DMS53 (cell line): ENCODE measurements at regions not wholly inside any gene's neighbourhood (a gene's known extent, or its start where the extent isn't known, plus 50 kb on each side); places are given as distances from the start of the nearest gene placed in this dataset.

ENCODE experiments used
- DNase-seq: peaks from one replicate; lab custom pipeline; 2025; lab: John Stamatoyannopoulos, UW

DNA sequence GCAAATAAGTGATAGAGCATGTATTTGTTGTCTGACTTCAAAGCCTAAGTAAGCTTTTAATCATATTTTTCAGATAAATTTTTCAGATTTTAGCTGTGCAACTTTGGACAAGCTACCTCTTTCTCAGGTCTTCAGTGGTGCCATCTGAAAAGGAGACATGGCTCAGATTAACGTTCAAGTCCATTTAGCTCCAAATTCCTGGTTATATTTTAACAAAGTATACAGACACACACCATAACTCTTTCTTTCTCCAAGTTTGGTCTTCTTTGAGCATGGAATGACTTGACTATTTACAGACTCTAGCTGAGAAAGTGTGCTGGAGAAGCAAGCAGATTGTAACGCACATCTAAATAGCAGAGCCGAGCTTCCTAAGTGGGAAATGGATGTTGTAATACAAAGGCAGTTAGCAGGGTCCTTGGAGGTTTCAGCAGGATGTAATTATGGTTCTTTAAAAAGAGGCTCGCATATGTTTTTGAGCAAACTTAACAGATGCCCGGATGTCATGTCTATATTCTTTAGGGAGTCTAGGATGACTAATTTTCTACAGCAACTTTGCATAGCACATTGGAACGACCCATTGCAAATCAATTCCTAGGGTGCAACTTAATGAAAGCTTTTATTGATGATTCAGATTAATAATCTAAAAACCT is 128.1 kb upstream of the E2F8 start:
- no peak for DNase-seq

DNA sequence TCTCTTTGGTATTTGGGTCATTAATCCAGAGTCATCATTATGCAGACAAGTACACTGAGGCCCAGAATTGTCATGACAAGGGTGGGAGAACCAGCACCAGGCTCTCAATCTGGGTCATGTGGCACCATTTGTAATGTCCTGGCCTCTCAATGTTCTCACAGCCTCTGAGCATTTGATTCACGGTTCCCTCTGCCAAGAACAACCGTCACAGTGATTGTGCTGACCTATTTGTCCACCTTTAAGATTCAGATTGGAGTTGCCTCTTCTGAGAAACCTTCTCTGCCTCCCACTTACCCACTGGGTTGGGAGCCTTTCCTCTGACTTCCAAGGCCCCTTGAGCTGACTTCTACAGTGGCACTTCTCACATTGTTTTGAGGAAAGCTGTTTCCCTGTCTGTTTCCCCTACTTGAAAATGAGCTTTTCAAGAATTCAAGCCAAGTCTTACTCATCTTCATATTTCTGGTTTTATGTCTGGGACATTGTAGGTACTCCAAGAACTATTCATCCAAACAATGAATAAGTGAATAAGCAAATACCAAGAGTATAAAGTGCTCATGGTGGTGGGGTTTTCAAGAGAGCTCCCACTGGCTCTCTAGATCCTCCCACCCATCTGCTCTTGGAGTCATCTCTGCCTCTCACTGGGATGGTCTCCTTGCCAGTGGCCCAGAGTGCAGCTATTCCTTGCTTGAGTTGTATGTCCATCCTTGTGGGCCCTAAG is 126.4 kb upstream of the E2F8 start:
- peak; percentile 44 for DNase-seq

DNA sequence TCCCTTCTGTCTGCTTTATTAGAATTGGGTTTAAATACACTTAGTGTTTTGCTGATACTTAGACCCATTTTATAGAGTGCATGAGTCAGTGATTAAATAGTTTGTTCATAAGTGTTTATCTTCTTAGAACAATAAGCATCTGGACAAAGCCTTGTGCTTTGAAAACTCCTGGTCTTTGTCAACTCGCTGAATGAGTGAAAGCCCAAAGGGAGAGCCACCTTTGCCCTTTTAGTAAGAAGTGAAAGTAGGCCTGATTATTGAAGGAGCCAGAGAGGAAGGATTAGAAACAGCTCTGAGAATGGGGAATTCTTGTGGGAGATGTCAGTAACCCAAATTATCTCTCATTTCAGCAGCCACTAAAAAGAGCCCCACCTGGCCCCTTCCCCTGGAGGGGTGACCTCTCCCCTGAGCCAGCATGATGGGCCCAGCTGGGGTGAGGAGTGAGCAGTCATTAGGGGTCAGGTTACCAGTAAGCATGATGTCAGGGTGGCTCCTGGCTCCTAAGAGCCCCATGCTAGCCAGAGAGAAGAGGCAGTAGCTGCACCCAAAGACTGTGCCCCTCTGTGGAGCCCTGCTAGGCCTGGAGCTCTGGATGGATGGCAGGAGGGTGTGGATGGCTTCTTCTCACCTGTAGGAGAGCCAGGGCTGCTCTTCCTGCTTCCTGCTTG is 125.1 kb upstream of the E2F8 start:
- peak; percentile 78 for DNase-seq

DNA sequence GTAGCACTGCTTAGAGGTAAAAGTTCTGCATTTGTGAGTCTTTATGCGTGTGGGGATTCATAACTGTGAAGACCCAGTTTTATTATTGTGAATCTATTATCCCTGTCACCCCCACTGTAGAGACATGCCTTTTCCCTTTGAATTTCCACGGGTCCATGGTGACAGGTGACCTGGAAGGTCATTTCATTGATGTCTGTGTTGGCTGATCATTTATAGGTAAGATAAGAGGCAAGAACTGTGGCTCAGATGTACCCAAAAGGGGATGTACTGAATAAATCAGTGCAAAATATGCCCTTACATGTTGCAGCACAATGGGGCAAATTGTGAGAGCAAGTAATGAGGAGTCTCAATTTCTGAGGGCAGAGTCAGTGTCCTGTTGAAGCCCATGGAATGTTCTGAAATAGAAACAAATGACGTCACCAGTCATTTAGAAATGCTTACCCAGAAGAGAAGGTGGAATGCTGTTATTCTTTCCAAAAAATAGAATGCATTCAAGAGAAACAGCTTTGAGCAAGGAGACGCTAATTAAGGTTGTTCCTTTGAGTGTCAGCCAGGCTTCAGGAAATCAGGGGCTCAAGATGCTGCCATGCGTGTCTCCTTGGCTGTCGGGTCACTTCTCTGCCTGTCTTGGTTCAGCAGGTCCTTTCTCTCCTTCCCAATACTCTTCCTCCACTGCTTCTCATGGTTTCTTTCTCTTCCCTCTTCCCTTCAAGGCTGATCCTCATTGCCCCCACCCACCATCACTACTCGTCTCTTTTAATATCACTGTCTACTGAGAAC is 118.7 kb upstream of the E2F8 start:
- no peak for DNase-seq

DNA sequence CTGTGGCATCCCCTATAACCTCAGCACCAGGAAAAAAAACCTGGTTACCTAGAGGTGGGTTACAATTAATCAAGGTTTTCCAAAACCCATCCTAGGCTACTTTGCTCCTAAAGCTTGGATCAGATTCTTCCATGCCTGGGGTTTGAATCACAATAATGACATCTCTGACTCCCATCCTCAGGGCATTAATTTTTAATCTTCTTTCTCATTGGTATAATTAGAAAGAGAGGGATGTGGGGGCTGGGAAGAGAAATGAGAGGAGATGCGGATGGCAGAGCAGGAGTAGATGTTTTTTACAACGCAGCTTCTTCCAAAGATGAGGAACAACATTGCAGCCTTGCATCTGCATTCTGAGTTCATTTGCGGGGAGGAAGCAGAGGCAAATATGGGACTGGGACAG is 117.2 kb upstream of the E2F8 start:
- DNase-seq: no peak

DNA sequence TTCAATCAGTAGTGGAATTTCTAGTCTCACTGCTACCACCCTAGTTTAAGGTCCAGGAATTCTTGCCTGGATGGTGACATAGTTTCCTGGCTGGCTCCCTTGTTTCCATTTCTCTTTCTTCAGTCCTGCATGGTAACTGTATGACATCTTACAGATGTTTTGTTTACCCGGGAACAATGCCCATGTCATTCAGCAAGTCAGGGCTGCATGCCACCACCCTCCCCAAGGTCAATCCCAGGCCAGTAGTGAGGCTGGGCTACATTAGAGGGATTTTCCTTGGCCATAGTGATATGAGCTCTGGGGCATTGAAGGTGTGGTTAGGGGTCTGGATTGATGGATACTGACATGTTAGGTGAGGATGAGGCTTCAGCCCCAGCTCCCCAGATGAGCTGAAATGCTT is 114.9 kb upstream of the E2F8 start:
- no peak for DNase-seq

DNA sequence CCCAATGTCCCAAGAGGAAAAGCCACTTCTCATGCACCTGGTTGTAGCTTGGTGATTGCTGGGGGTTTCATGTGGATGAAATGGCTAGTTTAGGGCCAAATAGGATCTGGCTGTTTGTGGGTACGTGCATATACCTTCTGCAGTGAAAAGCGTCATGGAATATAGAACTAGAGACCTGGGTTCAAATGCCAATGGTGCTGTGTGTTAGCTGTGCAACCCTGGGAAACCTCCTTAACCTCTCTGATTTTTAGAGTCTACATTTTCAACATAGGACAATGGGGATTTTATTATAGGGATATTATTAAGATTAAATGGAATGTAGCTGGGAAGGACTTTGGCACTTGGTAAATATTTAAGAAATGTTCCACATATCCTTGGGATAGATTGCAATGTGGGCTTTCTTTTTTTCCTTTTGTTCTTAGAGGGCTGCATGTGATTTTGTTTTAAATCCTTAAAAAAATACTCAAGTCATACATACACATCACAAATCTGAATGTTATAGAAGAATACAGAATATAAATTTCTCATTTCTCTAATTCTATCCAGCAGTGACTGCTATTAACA is 112.6 kb upstream of the E2F8 start:
- DNase-seq: no peak

DNA sequence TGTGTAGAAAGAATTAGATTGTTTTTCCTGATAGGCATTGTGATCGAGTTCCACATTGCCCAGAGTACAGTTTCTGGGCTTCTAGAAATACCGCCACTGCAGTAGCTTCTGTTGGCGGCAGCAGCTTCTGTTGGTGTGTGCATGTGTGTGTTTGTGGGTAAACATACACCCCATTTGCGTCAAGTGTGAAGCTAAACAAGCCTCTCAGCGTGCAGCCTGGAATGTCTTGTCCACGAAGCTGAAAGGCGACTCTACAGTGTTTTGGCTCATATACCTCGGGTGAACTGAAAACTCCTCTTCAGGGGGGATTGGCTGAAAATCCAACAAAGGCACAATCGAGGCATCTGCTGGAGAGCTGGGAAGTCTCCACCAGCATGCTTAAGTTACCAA is 112.0 kb upstream of the E2F8 start:
- DNase-seq: no peak

DNA sequence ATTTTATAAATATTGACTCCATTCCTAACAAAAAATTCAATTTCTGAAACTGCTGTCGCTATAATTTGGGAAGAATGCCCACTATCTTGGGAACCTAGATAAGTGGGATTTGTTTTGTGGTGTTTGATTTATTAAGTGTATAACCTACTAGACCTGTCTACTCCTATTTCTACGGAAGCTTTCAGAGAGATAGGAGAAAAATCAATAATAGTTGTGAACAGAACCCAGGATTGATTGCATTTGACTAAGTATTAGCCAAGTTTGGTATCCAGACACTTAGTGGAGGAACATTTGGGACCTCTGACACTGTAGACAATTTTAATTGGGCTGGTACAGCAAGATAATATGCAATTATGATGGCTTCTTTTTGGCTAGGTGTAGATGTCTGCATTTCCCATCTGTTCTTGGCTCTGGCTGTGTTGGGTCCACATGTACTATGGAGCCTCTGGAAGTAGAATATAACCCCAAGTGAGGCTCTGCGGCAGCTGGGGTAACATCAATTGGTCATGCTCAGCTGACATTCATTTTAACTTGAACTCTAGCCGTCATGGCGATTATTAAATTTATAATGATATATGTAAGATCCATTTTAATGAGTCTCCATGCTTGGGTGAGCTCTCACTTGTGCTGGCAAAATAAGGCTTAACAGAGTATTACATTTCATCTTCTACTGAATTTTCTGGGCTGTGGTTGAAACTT is 111.5 kb upstream of the E2F8 start:
- no peak for DNase-seq

DNA sequence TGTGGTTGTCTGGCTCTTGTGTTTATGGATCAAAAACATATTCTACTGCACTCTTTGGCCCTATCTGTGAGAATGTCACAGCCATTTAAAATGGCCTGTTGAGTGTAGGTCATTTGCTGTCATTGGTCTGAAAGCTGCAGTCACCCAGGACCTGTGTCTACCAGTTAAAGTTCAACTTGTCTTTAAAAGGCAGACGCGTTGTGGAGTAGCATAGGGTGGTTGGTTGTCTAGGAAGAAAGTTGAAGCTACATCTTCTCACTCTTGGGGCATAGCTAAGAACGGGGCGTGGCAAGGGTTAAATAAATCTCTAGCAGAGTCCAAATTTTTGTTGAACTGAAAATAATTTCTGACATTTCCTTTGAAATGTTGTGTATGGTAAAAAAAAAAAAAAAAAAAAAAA is 110.7 kb upstream of the E2F8 start:
- no peak for DNase-seq

DNA sequence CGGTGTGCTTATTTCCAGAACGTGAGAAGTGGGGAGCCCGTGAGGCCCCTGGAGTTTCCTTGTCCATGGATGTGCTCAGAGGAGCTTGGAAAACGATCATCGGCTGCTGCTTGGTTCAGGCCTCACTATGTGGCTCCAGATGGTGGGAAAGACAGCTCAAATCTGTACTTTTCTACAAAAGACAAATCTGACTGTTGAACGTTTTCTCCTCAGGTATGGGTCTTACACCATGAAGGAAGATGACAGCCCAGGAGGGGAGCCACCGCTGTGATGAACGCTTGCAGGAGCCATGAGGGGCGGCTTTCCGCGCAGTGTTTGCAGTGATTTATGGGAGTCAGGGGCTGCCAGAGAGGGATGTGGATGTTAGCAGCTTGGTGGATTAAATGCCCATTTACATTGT is 109.4 kb upstream of the E2F8 start:
- DNase-seq: no peak

DNA sequence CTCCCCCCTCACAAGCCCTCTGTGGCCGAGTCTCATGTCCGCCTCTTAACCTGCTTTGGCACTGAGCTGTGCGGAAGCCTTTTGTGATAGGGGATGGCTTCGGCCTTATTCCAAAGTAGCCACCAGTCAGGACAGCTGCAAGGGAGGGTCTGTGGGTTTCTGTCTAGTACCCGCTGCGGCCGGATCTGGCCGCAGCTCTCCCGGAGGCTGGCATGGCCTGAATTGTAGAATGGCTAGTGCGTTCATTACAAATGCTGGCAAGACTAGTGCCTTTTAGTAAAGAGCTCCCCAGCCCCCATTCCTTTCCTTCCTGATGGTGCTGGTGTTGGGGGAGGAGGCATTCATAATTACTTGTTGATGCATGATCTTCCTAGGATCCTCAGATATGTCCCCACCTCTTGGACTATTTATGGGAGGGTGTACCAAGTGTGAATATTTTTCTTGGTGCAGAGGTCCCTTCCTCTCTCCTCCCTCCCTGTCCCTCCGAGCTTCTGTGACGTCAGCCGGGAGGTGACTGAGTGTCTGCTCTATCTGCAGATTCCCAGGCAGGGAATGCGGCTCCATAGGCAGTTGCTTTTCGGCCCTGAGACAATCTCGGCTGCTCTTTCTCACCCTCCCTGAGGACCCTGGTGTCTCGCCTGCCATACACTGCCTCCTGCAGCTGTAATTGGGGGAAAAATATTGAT is 108.7 kb upstream of the E2F8 start:
- DNase-seq: no peak

DNA sequence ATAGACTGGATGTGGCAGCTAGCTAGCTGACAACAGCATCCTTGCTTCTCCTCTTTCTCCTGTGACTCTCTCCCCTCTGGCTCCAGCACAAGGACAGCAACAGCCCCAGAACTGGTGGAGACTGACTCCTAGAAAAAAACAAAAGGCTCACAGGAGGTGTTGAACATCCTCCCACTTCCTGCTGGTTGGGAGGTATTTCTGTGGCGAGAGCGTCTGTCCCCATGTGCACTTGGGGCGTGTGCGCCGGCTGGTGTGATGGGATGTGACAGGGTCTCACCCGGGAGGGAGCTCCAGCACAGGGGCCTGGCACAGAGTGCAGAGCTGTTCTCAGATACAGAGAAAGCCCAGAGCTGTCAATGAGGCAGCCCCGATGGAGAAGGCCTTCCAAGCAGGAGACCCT is 107.2 kb upstream of the E2F8 start:
- DNase-seq: no peak

DNA sequence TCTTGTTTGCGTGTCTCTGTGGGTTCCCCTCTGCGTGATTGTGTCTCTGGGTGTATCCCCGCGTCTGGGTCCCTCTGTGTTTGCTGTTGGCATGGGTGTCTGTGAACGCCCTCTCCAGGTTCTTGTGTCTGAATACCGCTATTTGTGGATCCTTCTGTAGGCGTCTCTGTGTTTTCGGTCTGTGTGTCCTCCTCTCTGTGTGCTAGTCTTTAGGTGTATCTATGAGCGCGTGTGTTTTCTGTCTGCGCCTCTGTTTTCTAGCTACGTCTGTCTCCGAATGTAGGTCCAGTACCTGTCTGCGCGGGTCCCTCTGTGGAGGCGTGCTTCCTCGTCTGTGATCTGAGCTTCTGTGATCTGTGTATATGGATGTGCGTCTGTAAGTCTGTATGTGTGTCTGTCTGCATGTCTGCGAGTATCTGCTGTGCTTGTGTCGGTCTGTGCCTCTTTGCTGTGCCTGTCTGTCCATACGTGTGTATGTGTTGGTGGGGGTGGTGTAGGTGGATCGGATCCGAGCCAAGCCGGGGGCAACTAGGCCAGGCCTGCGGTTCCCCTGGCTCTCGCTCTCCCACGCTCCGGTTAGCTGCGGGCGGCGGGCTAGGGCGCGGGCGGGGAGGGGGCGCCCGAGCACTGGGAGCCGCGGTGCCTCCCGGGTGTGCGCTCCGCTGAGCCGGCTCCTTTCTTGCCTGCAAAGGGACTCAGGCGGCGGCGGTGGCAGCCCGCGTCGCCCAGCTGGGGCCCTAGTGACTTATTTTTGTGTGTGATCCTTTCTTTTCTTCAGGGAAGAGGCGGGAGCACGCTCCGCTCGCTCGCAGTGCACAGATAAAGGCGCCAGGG is 105.3 kb upstream of the E2F8 start:
- DNase-seq: peak; percentile 67

DNA sequence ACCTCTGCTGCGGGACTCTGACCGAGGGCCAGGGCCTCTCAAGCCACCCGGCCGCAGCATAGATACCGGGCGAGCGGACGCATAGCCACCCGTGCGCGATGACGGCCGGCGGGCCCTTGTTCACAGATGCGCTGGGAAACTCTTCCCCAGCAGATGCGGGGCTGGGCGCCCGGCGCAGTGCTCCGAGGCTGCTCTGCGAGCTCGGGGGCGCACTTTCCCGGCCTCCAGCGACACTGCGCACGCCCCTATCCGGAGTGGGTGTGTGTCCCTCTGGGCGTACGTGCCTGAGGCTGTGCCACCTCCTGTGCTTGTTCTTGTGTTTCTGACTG is 104.7 kb upstream of the E2F8 start:
- peak; percentile 62 for DNase-seq

DNA sequence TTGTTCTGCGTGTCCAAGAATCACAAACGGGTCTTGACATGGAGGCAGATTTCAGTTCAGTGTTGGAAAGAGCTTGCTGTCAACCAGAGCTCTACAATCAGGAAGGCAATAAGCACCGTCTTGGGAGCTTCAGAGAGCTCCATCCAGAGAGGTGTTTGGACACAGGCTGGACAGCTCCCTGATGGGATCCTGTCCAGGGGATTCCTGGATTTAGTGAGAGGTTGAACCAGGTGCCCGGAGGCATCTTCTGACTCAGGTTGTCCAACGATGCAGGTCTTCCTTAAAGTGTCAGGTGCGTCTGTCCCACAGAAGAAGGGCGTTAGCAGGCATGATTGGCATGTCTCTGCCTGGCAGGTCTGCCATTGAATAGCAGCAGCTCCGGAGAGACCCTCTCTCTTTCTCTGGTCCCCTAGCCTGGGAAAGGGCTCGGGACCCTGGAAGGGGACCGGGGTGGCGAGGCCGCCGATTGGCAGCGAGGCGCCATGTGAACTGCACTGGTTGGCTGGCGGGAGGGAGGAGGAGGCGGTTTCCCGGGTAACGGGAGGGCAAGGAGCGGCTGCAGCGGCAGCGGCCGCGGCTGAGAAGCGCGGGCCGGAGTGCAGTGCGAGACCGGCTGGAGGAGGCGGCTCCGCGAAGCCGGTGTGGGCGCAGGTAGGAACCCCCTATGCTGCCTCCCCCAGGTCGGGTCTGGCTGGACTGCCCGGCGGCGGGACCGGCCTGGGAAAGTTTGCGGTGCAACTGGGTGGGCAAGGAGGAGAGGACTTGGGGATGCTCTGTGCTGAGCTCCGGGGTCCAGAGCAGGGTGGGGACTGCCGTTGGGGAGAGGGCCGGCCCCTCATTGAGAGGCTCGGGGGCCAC is 104.1 kb upstream of the E2F8 start:
- DNase-seq: peak; percentile 69

DNA sequence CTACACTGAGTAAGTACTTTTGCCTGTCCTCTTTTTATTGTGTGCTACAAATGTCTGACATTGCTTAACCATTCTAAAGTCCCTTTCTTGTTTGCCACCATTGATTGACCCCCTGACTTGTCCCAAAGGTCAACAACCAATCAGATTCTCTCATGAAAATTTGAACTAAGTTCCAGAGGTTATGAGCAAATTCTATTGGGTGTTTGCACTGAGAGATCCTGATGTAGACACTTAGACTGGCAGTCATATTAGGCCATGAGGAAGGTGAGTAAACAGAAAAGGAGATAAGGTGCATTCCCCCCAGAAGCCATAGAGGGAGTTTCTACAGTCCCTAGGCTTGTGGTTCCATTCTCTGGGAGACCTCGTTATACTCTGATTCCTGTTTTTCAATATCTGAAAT is 101.3 kb upstream of the E2F8 start:
- DNase-seq: no peak

DNA sequence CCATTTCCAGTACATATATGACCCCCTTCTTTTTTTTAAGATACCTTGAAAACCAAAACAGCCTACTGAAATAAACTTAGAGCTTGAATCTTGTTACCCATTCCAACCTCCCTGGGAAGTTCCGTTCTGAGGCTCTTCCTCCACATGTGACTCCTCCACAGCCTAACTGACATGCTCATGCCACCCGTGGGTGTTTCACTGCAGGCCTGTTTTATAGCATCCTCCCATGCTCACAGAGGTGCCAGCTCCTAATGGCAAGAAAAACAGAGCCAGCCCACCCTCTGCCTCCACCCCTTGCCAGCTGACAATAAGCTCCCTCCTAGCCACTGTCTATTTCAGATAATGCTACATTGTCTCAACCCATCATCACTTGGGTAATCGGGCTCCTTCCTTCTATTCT is 97.6 kb upstream of the E2F8 start:
- DNase-seq: no peak

DNA sequence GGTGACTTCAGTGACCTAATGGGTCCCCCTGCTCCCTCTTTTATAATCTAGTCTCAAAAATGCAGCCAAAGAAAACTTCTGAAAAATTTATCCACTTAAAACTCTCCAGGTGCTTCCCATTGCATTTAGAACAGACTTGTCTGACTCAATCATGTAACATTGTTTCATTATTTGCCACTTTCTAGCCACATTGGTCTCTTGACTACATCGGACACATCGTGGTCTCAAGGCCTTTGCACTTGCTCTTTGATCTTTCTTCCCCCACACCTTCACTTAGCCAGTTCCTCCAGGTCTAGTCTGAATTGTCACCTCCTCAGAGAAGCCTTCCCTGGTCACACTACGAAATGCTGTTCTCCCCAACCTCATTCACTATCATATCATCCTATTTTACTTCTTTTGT is 97.0 kb upstream of the E2F8 start:
- no peak for DNase-seq
